ENCODE measurements at regions not wholly inside any gene's neighbourhood (a gene's known extent, or its start where the extent isn't known, plus 50 kb on each side); places are given as distances from the start of the nearest gene placed in this dataset.

- Histone ChIP-seq H2AFZ (ENCODE audit: insufficient read depth, low read depth, low read length, poor library complexity, severe bottlenecking) (no peak overlapping the region), H3K27me3 (ENCODE audit: control insufficient read depth in 2 of 2, insufficient read depth in 2 of 2, low read length in 2 of 2) (no peaks in the 10 kb centered on the region), H4K20me1 (ENCODE audit: insufficient read depth, low read length) (no peaks in the 10 kb centered on the region), H3K9me3 (replicated peaks in 1 of 2; ENCODE audit: control insufficient read depth in 1 of 2, insufficient read depth in 1 of 2, low read length in 2 of 2) (no peaks in the 10 kb centered on the region), H3K36me3 (replicated peaks in 1 of 2; ENCODE audit: control insufficient read depth in 1 of 2, insufficient read depth in 2 of 2, low read length in 2 of 2) (no peaks in the 10 kb centered on the region), H3K4me2 (replicated peaks; ENCODE audit: extremely low read depth, low read length, poor library complexity, severe bottlenecking) (no peak overlapping the region), H3K4me3 (replicated peaks in 1 of 3; ENCODE audit: low read depth in 2 of 3, low read length in 3 of 3) (no peak overlapping the region), H3K27ac (ENCODE audit: low read depth in 1 of 2, low read length in 2 of 2) (no peak overlapping the region), H3K79me2 (ENCODE audit: insufficient read depth, low read length) (no peaks in the 10 kb centered on the region), H3K9ac (ENCODE audit: insufficient read depth, low read length, poor library complexity, severe bottlenecking) (no peak overlapping the region), H3K4me1 (ENCODE audit: control insufficient read depth in 1 of 2, insufficient read depth in 2 of 2, low read length in 2 of 2) (peaks cover 14% of the 10 kb centered on the region in 2 donors)
- Mint-ChIP-seq H3K4me3 (no peak overlapping the region), H3K27ac (no peak overlapping the region), H3K36me3 (peaks cover 0 to 11% of the 10 kb centered on the region in 2 donors), H3K27me3 (ENCODE audit: low read depth in 3 of 3) (peaks cover 2 to 4% (median 3%) of the 10 kb centered on the region in 3 donors), H3K9me3 (peaks cover 3 to 6% (median 4%) of the 10 kb centered on the region in 7 donors), H3K4me1 (peaks cover 29% of the 10 kb centered on the region)
- no CpG with 5 or more reads among the region's 1 CpG for WGBS (ENCODE audit: insufficient coverage)
- no peak for DNase-seq
- intact Hi-C loops (cut with micrococcal nuclease) = loop anchor here in 1 of 2 donors (10.0 kb wide), 1 partner anchor 593 kb away; no protein-coding TSS in a partner anchor
- TF ChIP-seq CTCF (IDR thresholded peaks at IDR 0.05) = no peak
These were observed 164.0 kb downstream of the ADSS2 start for GRCh38 chr1:244287726-244288125.

GRCh38 chr1:244288663-244289062 is 163.0 kb downstream of the ADSS2 start:
- Mint-ChIP-seq H3K9me3 (peaks cover 3 to 6% (median 4%) of the 10 kb centered on the region in 7 donors), H3K36me3 (peaks cover 0 to 11% of the 10 kb centered on the region in 2 donors), H3K27ac (no peak overlapping the region), H3K4me3 (no peak overlapping the region), H3K27me3 (ENCODE audit: low read depth in 3 of 3) (peaks cover 2 to 4% (median 3%) of the 10 kb centered on the region in 3 donors), H3K4me1 (peaks cover 34% of the 10 kb centered on the region)
- H3K9me3 ChIP-seq (replicated peaks in 1 of 2; ENCODE audit: control insufficient read depth in 1 of 2, insufficient read depth in 1 of 2, low read length in 2 of 2) = no peaks in the 10 kb centered on the region
- H3K4me2 ChIP-seq (replicated peaks; ENCODE audit: extremely low read depth, low read length, poor library complexity, severe bottlenecking) = no peak overlapping the region
- no peaks in the 10 kb centered on the region for H3K79me2 ChIP-seq (ENCODE audit: insufficient read depth, low read length)
- H3K9ac ChIP-seq (ENCODE audit: insufficient read depth, low read length, poor library complexity, severe bottlenecking) = no peak overlapping the region
- no peak for TF ChIP-seq CTCF (IDR thresholded peaks at IDR 0.05)
- no CpG with 5 or more reads among the region's 1 CpG for WGBS (ENCODE audit: insufficient coverage)
- no peak overlapping the region for H2AFZ ChIP-seq (ENCODE audit: insufficient read depth, low read depth, low read length, poor library complexity, severe bottlenecking)
- intact Hi-C loops (cut with micrococcal nuclease) = loop anchor here in 1 of 2 donors (10.0 kb wide), 1 partner anchor 594 kb away; no protein-coding TSS in a partner anchor
- peaks cover 16 to 17% of the 10 kb centered on the region in 2 donors for H3K4me1 ChIP-seq (ENCODE audit: control insufficient read depth in 1 of 2, insufficient read depth in 2 of 2, low read length in 2 of 2)
- no peak overlapping the region for H3K4me3 ChIP-seq (replicated peaks in 1 of 3; ENCODE audit: low read depth in 2 of 3, low read length in 3 of 3)
- H3K27ac ChIP-seq (ENCODE audit: low read depth in 1 of 2, low read length in 2 of 2) = no peak overlapping the region
- no peaks in the 10 kb centered on the region for H3K27me3 ChIP-seq (ENCODE audit: control insufficient read depth in 2 of 2, insufficient read depth in 2 of 2, low read length in 2 of 2)
- no peaks in the 10 kb centered on the region for H4K20me1 ChIP-seq (ENCODE audit: insufficient read depth, low read length)
- no peak for DNase-seq
- no peaks in the 10 kb centered on the region for H3K36me3 ChIP-seq (replicated peaks in 1 of 2; ENCODE audit: control insufficient read depth in 1 of 2, insufficient read depth in 2 of 2, low read length in 2 of 2)

Data from CD14-positive monocyte (primary cell).